Natural killer cell (primary cell): ENCODE measurements at regions not wholly inside any gene's neighbourhood (a gene's known extent, or its start where the extent isn't known, plus 50 kb on each side); places are given as distances from the start of the nearest gene placed in this dataset.

Source experiments
- ATAC-seq, 3 donors: fragments of 150-1000 bp in 2 of 3; fragments of 200-7000 bp in 1 of 3; cut with Tn5 transposase; 1 replicate in 1 of 3; 2 replicates in 2 of 3; pipeline ENCODE4 v1.10.0; 2021; ENCODE audit warnings: mild to moderate bottlenecking in 2 of 3, moderate library complexity in 2 of 3
- DNase-seq, 2 donors: peaks; one replicate each; pipeline versions ENCODE4 v3.0.0 to v3.0.0-alpha.2; 2013 to 2021; ENCODE audit warnings: mixed read lengths in 1 of 2
- H3K27ac ChIP-seq: one replicate; pipeline ENCODE4 v1.5.1; 2013; ENCODE audit warnings: mild to moderate bottlenecking, low read length
- H3K27me3 ChIP-seq: one replicate; pipeline ENCODE4 v1.6.1; 2013; ENCODE audit warnings: low read length; ENCODE audit not compliant: control insufficient read depth, insufficient read depth
- H3K36me3 ChIP-seq: one replicate; pipeline ENCODE4 v1.6.1; 2013; ENCODE audit warnings: low read length; ENCODE audit not compliant: control insufficient read depth, insufficient read depth
- H3K4me1 ChIP-seq: one replicate; pipeline ENCODE4 v1.6.1; 2013; ENCODE audit warnings: low read length; ENCODE audit not compliant: control insufficient read depth, insufficient read depth
- H3K4me3 ChIP-seq: one replicate; pipeline ENCODE4 v1.5.1; 2013; ENCODE audit warnings: low read length
- H3K9me3 ChIP-seq: one replicate; pipeline ENCODE4 v1.6.1; 2013; ENCODE audit warnings: low read length; ENCODE audit not compliant: control insufficient read depth, insufficient read depth
- H3K27ac Mint-ChIP-seq, 2 donors: one replicate each; pipeline ENCODE4 v1.8.0; 2022; ENCODE audit warnings: mild to moderate bottlenecking in 2 of 2, mixed read lengths in 2 of 2, moderate library complexity in 1 of 2
- H3K27me3 Mint-ChIP-seq, 2 donors: one replicate each; pipeline ENCODE4 v1.8.0; 2022; ENCODE audit warnings: low read depth in 2 of 2, mixed read lengths in 2 of 2
- H3K36me3 Mint-ChIP-seq: one replicate; pipeline ENCODE4 v1.8.0; 2022; ENCODE audit warnings: mixed read lengths
- H3K4me1 Mint-ChIP-seq, 2 donors: one replicate each; pipeline ENCODE4 v1.8.0; 2022; ENCODE audit warnings: mixed read lengths in 2 of 2
- H3K4me3 Mint-ChIP-seq: one replicate; pipeline ENCODE4 v1.8.0; 2022; ENCODE audit warnings: mild to moderate bottlenecking, moderate library complexity, mixed read lengths
- H3K9me3 Mint-ChIP-seq, 2 donors: one replicate each; pipeline ENCODE4 v1.8.0; 2022; ENCODE audit warnings: mixed read lengths in 2 of 2
- CTCF ChIP-seq: fragments of 200-600 bp; IDR thresholded peaks from one replicate; pipeline ENCODE4 v1.8.0; 2022; ENCODE audit warnings: antibody characterized with exemption
- WGBS: methylation state at CpG from one replicate; pipeline ENCODE4 v1.1.7; 2013; ENCODE audit warnings: missing lambda C conversion rate; ENCODE audit not compliant: insufficient coverage; 5-methylcytosine and 5-hydroxymethylcytosine counted together
- intact Hi-C: fragments of 100-400 bp; cut with micrococcal nuclease; formaldehyde crosslinking; loops from one replicate; pipeline ENCODE4 v1.14.2; 2022

- no peaks in the 10 kb centered on the region for H3K36me3 Mint-ChIP-seq
- no peak overlapping the region for H3K27ac Mint-ChIP-seq
- H3K9me3 Mint-ChIP-seq, result peaks cover 2 to 7% of the 10 kb centered on the region in 2 donors
- intact Hi-C loops, result no loop called here
- Histone ChIP-seq H3K4me1 (no peaks in the 10 kb centered on the region), H3K27ac (no peak overlapping the region), H3K4me3 (no peak overlapping the region), H3K9me3 (no peaks in the 10 kb centered on the region), H3K27me3 (no peaks in the 10 kb centered on the region), H3K36me3 (no peaks in the 10 kb centered on the region)
- H3K4me1 Mint-ChIP-seq, result no peaks in the 10 kb centered on the region
- ATAC-seq, result no peak
- WGBS, result 85% methylated on average over 5 of the region's 5 CpGs
- no peak for TF ChIP-seq CTCF
- H3K4me3 Mint-ChIP-seq, result no peak overlapping the region
- peaks cover 0 to 4% of the 10 kb centered on the region in 2 donors for H3K27me3 Mint-ChIP-seq
- DNase-seq, result no peak
Observed at GRCh38 chr20:10927011-10927583, 253.3 kb upstream of the JAG1 start.

- no peak overlapping the region for H3K4me3 Mint-ChIP-seq
- 82% methylated on average over 10 of the region's 11 CpGs for WGBS
- no peaks in the 10 kb centered on the region for H3K36me3 ChIP-seq
- H3K27ac Mint-ChIP-seq, result no peak overlapping the region
- peaks cover 0 to 4% of the 10 kb centered on the region in 2 donors for H3K27me3 Mint-ChIP-seq
- H3K36me3 Mint-ChIP-seq, result no peaks in the 10 kb centered on the region
- DNase-seq, result no peak
- no peak overlapping the region for H3K4me3 ChIP-seq
- no peaks in the 10 kb centered on the region for H3K4me1 Mint-ChIP-seq
- no peaks in the 10 kb centered on the region for H3K27me3 ChIP-seq
- H3K9me3 ChIP-seq, result no peaks in the 10 kb centered on the region
- intact Hi-C loops, result no loop called here
- no peak overlapping the region for H3K27ac ChIP-seq
- no peaks in the 10 kb centered on the region for H3K4me1 ChIP-seq
- peaks cover 2 to 7% of the 10 kb centered on the region in 2 donors for H3K9me3 Mint-ChIP-seq
- TF ChIP-seq CTCF, result no peak
- ATAC-seq, result no peak
Observed at GRCh38 chr20:10927936-10928840, 254.4 kb upstream of the JAG1 start.

GRCh38 chr20:10928841-10929421 is 255.1 kb upstream of the JAG1 start:
- TF ChIP-seq CTCF, result no peak
- Histone ChIP-seq H3K36me3 (no peaks in the 10 kb centered on the region), H3K4me3 (no peak overlapping the region), H3K27me3 (no peaks in the 10 kb centered on the region), H3K9me3 (no peaks in the 10 kb centered on the region), H3K27ac (no peak overlapping the region), H3K4me1 (no peaks in the 10 kb centered on the region)
- Mint-ChIP-seq H3K27ac (no peak overlapping the region), H3K27me3 (peaks cover 0 to 4% of the 10 kb centered on the region in 2 donors), H3K4me3 (no peak overlapping the region), H3K9me3 (peaks cover 2 to 7% of the 10 kb centered on the region in 2 donors), H3K4me1 (no peaks in the 10 kb centered on the region), H3K36me3 (no peaks in the 10 kb centered on the region)
- no peak for ATAC-seq
- WGBS, result 96% methylated on average over 2 of the region's 2 CpGs
- intact Hi-C loops, result no loop called here
- no peak for DNase-seq
